Activated gamma-delta T cell treated with anti-CD3 and anti-CD28 coated beads, Interleukin-2, amount 50 U/mL, for 16 hours (primary cell): ENCODE measurements at regions not wholly inside any gene's neighbourhood (a gene's known extent, or its start where the extent isn't known, plus 50 kb on each side); places are given as distances from the start of the nearest gene placed in this dataset.
"Not testable (repeated sequence)": the region's sequence is repeated elsewhere in the genome, so short reads cannot be mapped to it uniquely, and the experiment has no call there.

Source experiments
- DNase-seq: peaks from one replicate; pipeline ENCODE4 v3.0.0-alpha.2; 2020; ENCODE audit warnings: low read depth

DNA sequence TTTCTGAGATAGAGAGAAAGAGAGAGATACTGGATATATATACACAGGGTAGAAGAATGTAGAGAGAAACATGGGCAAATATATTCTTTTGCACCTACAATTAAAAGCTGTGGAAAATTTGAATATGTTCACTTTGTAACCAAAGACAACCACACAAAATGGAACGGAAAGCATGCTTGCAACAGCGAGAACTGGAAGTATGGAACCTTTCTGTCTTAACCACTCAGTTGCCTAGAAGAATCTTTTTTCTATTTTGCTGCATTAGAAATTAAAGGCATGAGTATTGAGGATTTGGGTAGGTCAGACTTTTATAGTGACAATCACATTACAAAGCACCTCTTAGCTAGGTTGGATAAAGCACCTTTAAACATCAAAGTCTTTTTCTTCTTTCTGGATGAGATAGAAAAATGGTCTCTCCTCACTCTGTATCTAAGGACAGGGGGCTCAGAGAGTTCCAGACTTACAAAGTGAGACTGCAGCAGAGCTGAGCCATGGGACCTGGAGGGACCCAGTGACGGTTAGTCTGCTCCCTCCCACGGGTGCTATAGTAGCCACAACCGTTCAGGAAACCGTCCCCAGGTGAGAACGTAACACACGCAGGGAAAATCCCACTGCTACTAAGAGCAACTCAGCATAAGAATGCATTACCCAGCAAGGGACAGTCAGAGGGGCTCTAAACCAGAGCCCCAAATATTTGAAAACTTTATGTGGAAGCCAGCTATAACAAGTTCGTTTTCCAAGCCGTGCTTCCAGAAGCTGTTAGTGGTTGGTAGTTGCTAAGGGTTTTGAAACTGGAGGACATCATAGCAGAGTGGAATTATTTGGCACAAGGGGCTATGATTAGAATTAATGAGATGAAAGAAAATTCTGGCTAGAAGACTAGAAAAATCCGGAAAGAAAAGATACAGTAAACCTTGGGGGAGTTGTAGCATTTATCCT is 97.1 kb downstream of the DAD1 start:
- DNase-seq = peak; percentile 68

DNA sequence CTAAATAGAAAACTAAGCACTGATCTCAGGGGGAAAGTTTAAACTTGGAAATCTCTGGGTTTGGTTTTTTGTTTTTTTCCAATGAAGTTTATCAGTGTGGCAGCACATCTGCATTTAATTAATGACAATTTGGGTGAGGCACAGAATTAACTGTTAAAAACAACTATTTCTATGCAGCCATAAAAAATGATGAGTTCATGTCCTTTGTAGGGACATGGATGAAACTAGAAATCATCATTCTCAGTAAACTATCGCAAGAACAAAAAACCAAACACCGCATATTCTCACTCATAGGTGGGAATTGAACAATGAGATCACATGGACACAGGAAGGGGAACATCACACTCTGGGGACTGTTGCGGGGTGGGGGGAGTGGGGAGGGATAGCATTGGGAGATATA is 98.0 kb downstream of the DAD1 start:
- not testable (repeated sequence) for DNase-seq

- no peak for DNase-seq
Measured at GRCh38 chr14:22489957-22490950, 98.8 kb downstream of the DAD1 start.

GRCh38 chr14:22489244-22489545 is 99.8 kb downstream of the DAD1 start:
- no peak for DNase-seq

GRCh38 chr14:22488522-22489243 is 100.3 kb downstream of the DAD1 start:
- no peak for DNase-seq

DNA sequence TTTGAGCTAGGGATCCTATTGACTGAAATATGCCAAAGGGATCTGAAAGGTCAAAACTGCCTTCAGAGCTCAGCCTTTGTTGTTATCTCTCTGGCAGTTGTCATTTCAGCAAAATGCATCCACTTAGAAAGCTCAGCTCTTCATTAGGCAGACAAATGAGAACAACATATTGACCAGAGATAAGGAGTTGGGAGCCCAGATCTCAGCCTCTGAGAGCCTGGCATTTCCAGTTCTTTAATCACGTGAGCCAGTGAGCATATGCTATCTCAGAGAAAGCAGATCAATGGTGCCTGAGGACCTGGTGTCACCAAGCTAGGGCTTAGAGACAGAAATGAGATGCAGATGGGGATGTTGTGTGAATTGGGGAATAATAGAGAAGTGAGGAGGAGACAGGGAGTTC is 101.1 kb downstream of the DAD1 start:
- DNase-seq = no peak

DNA sequence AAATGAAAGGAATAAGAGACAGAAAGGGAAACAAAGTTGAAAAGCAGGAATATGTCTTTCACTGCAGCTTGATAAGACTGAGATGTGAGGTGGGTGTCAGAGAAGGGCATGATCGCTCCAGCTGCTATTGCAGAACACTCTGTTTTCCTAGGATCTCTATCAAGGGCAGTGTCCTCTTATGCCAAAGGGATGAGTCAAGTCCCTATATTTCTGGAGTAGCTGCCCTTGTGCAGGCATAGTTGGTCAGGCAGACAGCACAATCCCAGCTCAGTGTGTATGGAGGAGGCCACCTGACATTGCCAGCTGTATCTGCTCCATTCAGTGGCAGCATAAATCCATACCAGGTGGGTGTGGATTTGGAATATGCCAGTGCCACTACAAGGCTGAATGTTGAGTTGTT is 101.6 kb downstream of the DAD1 start:
- no peak for DNase-seq

DNA sequence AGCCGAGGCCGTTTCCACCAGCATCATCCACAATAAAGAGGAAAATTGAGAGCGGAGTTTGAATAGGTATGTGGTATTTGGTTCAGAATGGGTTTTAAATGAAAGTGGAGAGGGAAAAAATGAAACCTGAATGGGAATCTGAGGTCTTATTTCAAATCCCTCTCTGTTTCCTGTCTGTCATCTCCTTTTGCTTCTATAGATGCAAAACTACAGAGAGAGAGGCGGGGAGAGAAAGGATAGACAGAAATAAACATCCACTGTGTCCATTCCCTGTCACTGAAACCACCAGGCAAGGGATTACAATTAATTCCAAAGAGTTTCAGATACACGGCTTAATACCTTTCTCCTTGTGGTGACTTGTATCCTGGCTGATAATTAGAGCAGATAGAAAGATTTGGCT is 102.3 kb downstream of the DAD1 start:
- DNase-seq = no peak

- DNase-seq = no peak
Measured at GRCh38 chr14:22485649-22486048, 103.4 kb downstream of the DAD1 start.

DNA sequence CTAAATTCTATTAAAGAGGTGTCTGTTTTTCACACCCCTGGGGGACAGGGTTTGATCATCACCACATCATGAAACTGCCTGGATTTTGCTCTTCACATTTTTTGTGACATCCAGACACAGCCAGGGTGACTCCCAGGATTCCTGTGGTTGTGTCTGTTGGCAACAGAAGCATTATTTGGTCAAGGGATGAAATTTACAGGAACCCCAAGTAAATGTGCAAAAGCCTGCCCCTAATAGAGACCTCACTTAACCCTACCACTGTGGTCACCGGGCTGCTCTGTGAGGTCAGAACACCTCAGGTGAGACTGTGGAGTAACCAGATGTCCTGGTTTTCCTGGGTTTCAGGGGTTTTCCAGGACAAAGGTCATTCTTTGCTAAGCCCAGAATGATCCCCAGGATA is 103.8 kb downstream of the DAD1 start:
- no peak for DNase-seq

DNA sequence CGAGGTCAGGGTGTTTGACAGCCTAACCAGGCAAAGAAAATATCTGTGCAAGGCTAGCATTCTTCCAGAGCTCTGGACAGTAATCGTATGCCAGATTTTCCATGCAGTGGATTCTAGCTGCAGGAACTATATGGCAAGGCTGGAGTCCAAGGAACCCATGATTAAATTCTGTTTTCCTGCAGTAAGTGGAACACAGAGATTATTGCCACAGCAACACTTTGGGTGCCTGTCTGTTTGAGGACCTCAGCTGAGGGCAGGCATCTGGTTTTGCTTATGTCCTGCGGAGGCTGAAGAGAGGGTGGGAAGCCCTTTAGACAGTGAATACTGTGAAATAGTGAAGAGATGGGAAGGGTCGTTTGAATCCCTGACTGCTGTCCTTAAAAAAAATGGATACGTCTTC is 104.4 kb downstream of the DAD1 start:
- DNase-seq = no peak

GRCh38 chr14:22483863-22484593 is 105.0 kb downstream of the DAD1 start:
- no peak for DNase-seq

GRCh38 chr14:22482782-22483553 is 106.1 kb downstream of the DAD1 start:
- DNase-seq = no peak

GRCh38 chr14:22482085-22482694 is 106.8 kb downstream of the DAD1 start:
- no peak for DNase-seq

GRCh38 chr14:22481546-22481945 is 107.5 kb downstream of the DAD1 start:
- DNase-seq = no peak

DNA sequence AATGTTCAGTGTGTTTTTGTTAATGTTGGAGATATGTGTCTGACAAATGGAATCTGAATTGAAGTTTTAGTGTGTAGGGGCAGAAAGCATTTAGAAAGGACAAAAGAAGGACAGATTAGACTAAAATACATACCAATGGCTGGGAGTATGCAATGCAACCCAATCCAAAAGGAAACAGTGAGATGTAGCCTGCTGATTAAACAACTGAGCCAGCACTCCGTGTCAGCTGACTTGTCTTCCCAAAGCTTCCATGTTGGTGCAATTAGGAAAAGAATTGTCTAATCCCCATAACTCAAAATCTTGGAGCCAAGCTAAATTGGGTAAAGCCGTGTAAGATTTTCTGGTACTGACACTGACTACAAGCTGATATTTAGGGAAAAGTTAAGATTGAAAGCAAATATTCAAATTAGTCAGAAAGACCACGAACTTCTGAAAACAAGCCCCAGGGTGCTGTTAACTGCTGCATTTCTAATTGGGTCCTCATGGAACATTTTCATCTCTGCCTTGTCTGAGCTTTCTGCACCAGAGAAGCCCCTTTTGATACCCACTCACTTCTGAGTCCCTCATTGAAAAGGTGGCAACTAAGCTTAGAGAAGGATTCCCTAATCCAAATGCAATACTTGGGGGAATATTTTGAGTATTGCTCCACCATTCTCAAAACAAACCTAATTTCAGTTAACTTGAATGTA is 109.1 kb downstream of the DAD1 start:
- no peak for DNase-seq

GRCh38 chr14:22479132-22479531 is 109.9 kb downstream of the DAD1 start:
- DNase-seq = no peak

GRCh38 chr14:22478670-22479069 is 110.4 kb downstream of the DAD1 start:
- no peak for DNase-seq

DNA sequence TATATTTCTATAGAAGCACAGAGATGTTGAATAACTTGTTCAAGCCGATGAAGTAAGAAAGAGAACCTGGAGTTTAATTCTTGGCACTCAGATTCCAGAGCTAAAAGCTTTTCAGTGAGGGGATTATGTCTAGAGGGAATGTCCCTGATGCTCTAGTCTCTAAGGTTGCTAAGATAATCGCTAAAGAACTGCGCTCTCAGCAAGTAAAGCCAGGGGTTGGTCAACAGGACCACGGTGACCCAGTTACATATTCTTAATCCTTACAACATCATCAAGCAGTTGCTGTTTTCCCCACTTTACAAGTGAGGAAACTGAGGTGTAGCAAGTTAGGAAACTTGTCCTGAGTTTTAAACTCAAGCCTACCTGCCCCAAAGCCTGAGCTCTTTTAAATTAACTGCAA is 110.8 kb downstream of the DAD1 start:
- DNase-seq = no peak
